Trophoblast cell (in vitro differentiated cells and primary cell): ENCODE measurements at regions not wholly inside any gene's neighbourhood (a gene's known extent, or its start where the extent isn't known, plus 50 kb on each side); places are given as distances from the start of the nearest gene placed in this dataset.

ENCODE experiments used
- DNase-seq, 2 donors: peaks; one replicate each; pipeline ENCODE4 v3.0.0-alpha.2; 2016
- H2AFZ ChIP-seq: 2 replicates; pipeline ENCODE4 v1.6.1; 2013; ENCODE audit warnings: low read length, moderate library complexity, mild to moderate bottlenecking; ENCODE audit not compliant: insufficient read depth, poor library complexity
- H2AK5ac ChIP-seq: 2 replicates; pipeline ENCODE4 v1.6.1; 2013; ENCODE audit warnings: mild to moderate bottlenecking, low read length
- H2BK120ac ChIP-seq: 2 replicates; pipeline ENCODE4 v1.6.1; 2013; ENCODE audit warnings: low read length, mild to moderate bottlenecking, moderate library complexity; ENCODE audit not compliant: insufficient read depth, poor library complexity
- H2BK12ac ChIP-seq: 2 replicates; pipeline ENCODE4 v1.6.1; 2013; ENCODE audit warnings: mild to moderate bottlenecking, low read length, moderate library complexity
- H2BK5ac ChIP-seq: 2 replicates; pipeline ENCODE4 v1.6.1; 2013; ENCODE audit warnings: low read length, low read depth, moderate library complexity, mild to moderate bottlenecking; ENCODE audit not compliant: poor library complexity
- H3K14ac ChIP-seq: 2 replicates; pipeline ENCODE4 v1.6.1; 2013; ENCODE audit warnings: mild to moderate bottlenecking, low read length
- H3K18ac ChIP-seq: 2 replicates; pipeline ENCODE4 v1.6.1; 2013; ENCODE audit warnings: mild to moderate bottlenecking, low read length
- H3K23ac ChIP-seq: 2 replicates; pipeline ENCODE4 v1.6.1; 2013; ENCODE audit warnings: low read length
- H3K27ac ChIP-seq: 2 replicates; pipeline ENCODE4 v1.5.1; 2013; ENCODE audit warnings: low read depth, mild to moderate bottlenecking, inconsistent platforms, low read length, moderate library complexity
- H3K27me3 ChIP-seq: 2 replicates; pipeline ENCODE4 v1.6.1; 2013; ENCODE audit warnings: inconsistent platforms, mild to moderate bottlenecking, low read length, moderate library complexity; ENCODE audit not compliant: insufficient read depth
- H3K36me3 ChIP-seq, 2 experiments: 1 replicate in 1 of 2; 2 replicates in 1 of 2; pipeline ENCODE4 v1.6.1; 2013; ENCODE audit warnings: low read length in 2 of 2, mild to moderate bottlenecking in 2 of 2, moderate library complexity in 1 of 2; ENCODE audit not compliant: insufficient read depth in 2 of 2, control insufficient read depth in 1 of 2
- H3K4ac ChIP-seq: 2 replicates; pipeline ENCODE4 v1.6.1; 2013; ENCODE audit warnings: low read depth, mild to moderate bottlenecking, low read length, moderate library complexity
- H3K4me1 ChIP-seq, 2 experiments: 1 replicate in 1 of 2; 2 replicates in 1 of 2; pipeline ENCODE4 v1.6.1; 2013; ENCODE audit warnings: low read length in 2 of 2, mild to moderate bottlenecking in 2 of 2, moderate library complexity in 1 of 2; ENCODE audit not compliant: insufficient read depth in 2 of 2, control insufficient read depth in 1 of 2
- H3K4me2 ChIP-seq: 2 replicates; pipeline ENCODE4 v1.6.1; 2013; ENCODE audit warnings: inconsistent platforms, mild to moderate bottlenecking, low read length, moderate library complexity
- H3K4me3 ChIP-seq: 2 replicates; pipeline ENCODE4 v1.5.1; 2013; ENCODE audit warnings: mild to moderate bottlenecking, low read depth, low read length, inconsistent platforms
- H3K79me1 ChIP-seq: one replicate; pipeline ENCODE4 v1.6.1; 2013; ENCODE audit warnings: low read length
- H3K79me2 ChIP-seq: 2 replicates; pipeline ENCODE4 v1.6.1; 2013; ENCODE audit warnings: low read length, mild to moderate bottlenecking; ENCODE audit not compliant: control insufficient read depth, insufficient read depth, poor library complexity
- H3K9ac ChIP-seq: 2 replicates; pipeline ENCODE4 v1.6.1; 2013; ENCODE audit warnings: mild to moderate bottlenecking, low read length
- H3K9me3 ChIP-seq: 2 replicates; pipeline ENCODE4 v1.6.1; 2013; ENCODE audit warnings: low read depth, mild to moderate bottlenecking, control low read depth, inconsistent platforms, low read length; ENCODE audit not compliant: insufficient read depth
- H4K12ac ChIP-seq: 2 replicates; pipeline ENCODE4 v1.6.1; 2013; ENCODE audit warnings: low read depth, mild to moderate bottlenecking, low read length, moderate library complexity
- H4K8ac ChIP-seq: 2 replicates; pipeline ENCODE4 v1.6.1; 2013; ENCODE audit warnings: low read depth, mild to moderate bottlenecking, low read length, moderate library complexity
- H4K91ac ChIP-seq: one replicate; pipeline ENCODE4 v1.6.1; 2013; ENCODE audit warnings: low read depth, mild to moderate bottlenecking, low read length, moderate library complexity
- WGBS: extraction: QIAGEN DNeasy Blood & Tissue Kit; methylation state at CpG from one replicate; pipeline ENCODE4 v1.1.7; 2013; ENCODE audit warnings: missing lambda C conversion rate; ENCODE audit not compliant: insufficient read length, insufficient coverage; ENCODE audit errors: extremely low coverage; 5-methylcytosine and 5-hydroxymethylcytosine counted together

DNA sequence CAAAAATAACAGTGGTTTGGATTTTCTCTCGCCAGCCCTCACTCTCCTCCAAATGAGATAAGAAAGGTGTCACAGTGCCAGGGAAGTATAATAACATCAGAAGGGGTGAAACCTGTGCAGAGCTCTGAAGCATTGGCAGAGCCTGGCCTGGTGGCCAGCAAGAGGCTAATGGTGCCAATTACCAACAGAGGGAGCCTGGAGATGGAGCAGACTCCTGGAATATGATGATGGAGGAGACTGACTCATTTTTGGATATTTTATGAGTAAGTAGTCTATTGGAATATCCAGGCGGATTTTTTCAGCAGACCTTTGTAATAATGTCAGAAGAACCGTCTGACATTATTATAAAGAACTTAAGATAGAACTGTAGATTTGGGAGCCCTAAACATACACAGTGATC, 442.6 kb upstream of the MARCKS start:
- H2BK12ac ChIP-seq: no peak overlapping the region
- H3K4me2 ChIP-seq: no peak overlapping the region
- no peak overlapping the region for H3K4ac ChIP-seq
- no peaks in the 10 kb centered on the region for H3K27me3 ChIP-seq
- H3K4me1 ChIP-seq: no peaks in the 10 kb centered on the region
- no peaks in the 10 kb centered on the region for H3K79me1 ChIP-seq
- no peak overlapping the region for H3K14ac ChIP-seq
- H2AFZ ChIP-seq: no peak overlapping the region
- H3K79me2 ChIP-seq: no peaks in the 10 kb centered on the region
- no peak overlapping the region for H3K9ac ChIP-seq
- DNase-seq: peak; percentile 42 to 71
- H4K12ac ChIP-seq: no peak overlapping the region
- H4K8ac ChIP-seq: no peak overlapping the region
- H3K36me3 ChIP-seq: no peaks in the 10 kb centered on the region
- H3K23ac ChIP-seq: no peak overlapping the region
- no peak overlapping the region for H3K18ac ChIP-seq
- H2BK5ac ChIP-seq: no peak overlapping the region
- no peak overlapping the region for H2BK120ac ChIP-seq
- H3K9me3 ChIP-seq: no peaks in the 10 kb centered on the region
- H3K4me3 ChIP-seq: no peak overlapping the region
- H4K91ac ChIP-seq: peak overlapping the region; percentile 62
- no peak overlapping the region for H2AK5ac ChIP-seq
- H3K27ac ChIP-seq: no peak overlapping the region
- no CpG with 5 or more reads among the region's 3 CpGs for WGBS

DNA sequence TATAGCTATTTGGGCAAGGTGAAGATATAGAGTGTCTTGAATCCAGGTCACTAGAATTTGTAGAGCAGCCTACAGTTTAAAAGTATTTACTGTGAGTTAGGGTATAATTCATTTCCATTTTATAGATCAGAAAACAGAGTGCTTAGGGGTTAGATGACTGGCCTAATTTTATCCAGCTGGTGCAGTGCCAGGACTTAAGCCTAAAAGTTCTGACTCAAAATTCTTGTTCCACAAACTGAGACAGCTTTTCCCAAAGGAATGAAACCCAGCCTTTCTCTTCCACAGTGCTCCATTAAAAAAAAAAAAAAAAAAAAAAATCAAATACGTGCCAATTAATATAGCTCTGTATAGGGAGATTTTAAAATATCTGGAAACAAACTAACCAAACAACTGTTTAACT, 441.0 kb upstream of the MARCKS start:
- H3K9ac ChIP-seq: no peak overlapping the region
- no peak overlapping the region for H3K27ac ChIP-seq
- H2BK5ac ChIP-seq: no peak overlapping the region
- no peaks in the 10 kb centered on the region for H3K9me3 ChIP-seq
- H3K79me1 ChIP-seq: no peaks in the 10 kb centered on the region
- no peak overlapping the region for H2BK12ac ChIP-seq
- no peaks in the 10 kb centered on the region for H3K27me3 ChIP-seq
- no peak overlapping the region for H3K23ac ChIP-seq
- H4K91ac ChIP-seq: no peak overlapping the region
- no peak overlapping the region for H3K4me3 ChIP-seq
- no peaks in the 10 kb centered on the region for H3K79me2 ChIP-seq
- no peak overlapping the region for H3K14ac ChIP-seq
- no peak overlapping the region for H2AK5ac ChIP-seq
- no peak overlapping the region for H2BK120ac ChIP-seq
- DNase-seq: no peak
- WGBS: no CpG with 5 or more reads among the region's 1 CpG
- H3K4me2 ChIP-seq: no peak overlapping the region
- H3K36me3 ChIP-seq: no peaks in the 10 kb centered on the region
- no peak overlapping the region for H4K8ac ChIP-seq
- no peak overlapping the region for H4K12ac ChIP-seq
- H3K4me1 ChIP-seq: no peaks in the 10 kb centered on the region
- no peak overlapping the region for H3K4ac ChIP-seq
- H3K18ac ChIP-seq: no peak overlapping the region
- no peak overlapping the region for H2AFZ ChIP-seq

DNA sequence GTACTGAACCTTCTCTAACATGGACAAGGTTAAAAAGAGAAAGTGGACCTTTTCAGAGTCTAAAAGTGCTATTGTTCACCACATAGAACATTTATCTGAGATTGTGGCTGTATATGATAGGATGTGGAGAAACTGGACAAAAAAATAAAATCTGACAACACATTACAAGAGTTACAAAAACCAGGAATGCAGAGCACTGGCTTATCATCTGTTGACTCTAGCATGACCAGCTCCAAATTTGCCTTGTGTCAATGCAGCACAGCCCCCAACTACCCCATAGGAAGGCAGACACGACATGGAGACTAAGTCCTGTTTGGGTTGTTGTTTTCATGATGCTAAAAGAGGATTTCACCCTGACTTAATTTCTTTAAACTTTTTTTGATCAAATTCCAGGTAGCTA, 436.9 kb upstream of the MARCKS start:
- H3K4me2 ChIP-seq: no peak overlapping the region
- no peak overlapping the region for H3K4ac ChIP-seq
- H3K18ac ChIP-seq: no peak overlapping the region
- no peak overlapping the region for H2BK120ac ChIP-seq
- H3K79me1 ChIP-seq: no peaks in the 10 kb centered on the region
- no CpG with 5 or more reads among the region's 1 CpG for WGBS
- H4K91ac ChIP-seq: no peak overlapping the region
- DNase-seq: no peak
- H3K36me3 ChIP-seq: no peaks in the 10 kb centered on the region
- no peak overlapping the region for H3K27ac ChIP-seq
- H2BK5ac ChIP-seq: no peak overlapping the region
- H2AFZ ChIP-seq: no peak overlapping the region
- H3K9ac ChIP-seq: no peak overlapping the region
- H3K27me3 ChIP-seq: no peaks in the 10 kb centered on the region
- no peaks in the 10 kb centered on the region for H3K79me2 ChIP-seq
- no peak overlapping the region for H4K12ac ChIP-seq
- no peaks in the 10 kb centered on the region for H3K4me1 ChIP-seq
- no peak overlapping the region for H3K4me3 ChIP-seq
- H3K14ac ChIP-seq: no peak overlapping the region
- no peak overlapping the region for H2BK12ac ChIP-seq
- no peak overlapping the region for H2AK5ac ChIP-seq
- no peak overlapping the region for H4K8ac ChIP-seq
- H3K23ac ChIP-seq: no peak overlapping the region
- H3K9me3 ChIP-seq: no peaks in the 10 kb centered on the region

DNA sequence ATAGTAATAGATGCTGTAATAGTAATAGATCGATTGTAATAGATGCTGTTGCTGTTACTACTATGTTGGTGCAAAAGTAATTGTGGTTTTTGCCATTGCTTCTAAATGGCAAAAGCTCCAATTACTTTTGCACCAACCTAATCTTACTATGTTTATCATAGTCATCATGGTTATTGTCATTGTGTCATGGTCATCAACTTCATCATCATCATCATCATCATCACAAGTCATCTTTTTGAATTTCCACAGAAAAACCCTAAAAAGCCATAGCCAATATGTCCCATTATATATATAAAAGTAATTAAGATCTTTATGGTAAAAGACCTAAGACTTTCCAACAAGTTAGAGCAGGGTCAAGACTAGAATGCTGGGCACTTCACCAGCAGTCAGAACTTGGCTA, 435.1 kb upstream of the MARCKS start:
- Histone ChIP-seq H3K18ac (no peak overlapping the region), H3K23ac (no peak overlapping the region), H3K79me1 (no peaks in the 10 kb centered on the region), H4K8ac (no peak overlapping the region), H3K9me3 (no peaks in the 10 kb centered on the region), H2AK5ac (no peak overlapping the region), H3K4ac (no peak overlapping the region), H3K36me3 (no peaks in the 10 kb centered on the region), H2BK12ac (no peak overlapping the region), H3K9ac (no peak overlapping the region), H2BK5ac (no peak overlapping the region), H3K27ac (no peak overlapping the region), H3K4me3 (no peak overlapping the region), H3K14ac (no peak overlapping the region), H3K4me1 (no peaks in the 10 kb centered on the region), H4K12ac (no peak overlapping the region), H4K91ac (no peak overlapping the region), H2BK120ac (no peak overlapping the region), H3K27me3 (no peaks in the 10 kb centered on the region), H3K4me2 (no peak overlapping the region), H3K79me2 (no peaks in the 10 kb centered on the region), H2AFZ (no peak overlapping the region)
- no CpG with 5 or more reads among the region's 1 CpG for WGBS
- DNase-seq: no peak
